ENCODE measurements at regions not wholly inside any gene's neighbourhood (a gene's known extent, or its start where the extent isn't known, plus 50 kb on each side); places are given as distances from the start of the nearest gene placed in this dataset.

DNA sequence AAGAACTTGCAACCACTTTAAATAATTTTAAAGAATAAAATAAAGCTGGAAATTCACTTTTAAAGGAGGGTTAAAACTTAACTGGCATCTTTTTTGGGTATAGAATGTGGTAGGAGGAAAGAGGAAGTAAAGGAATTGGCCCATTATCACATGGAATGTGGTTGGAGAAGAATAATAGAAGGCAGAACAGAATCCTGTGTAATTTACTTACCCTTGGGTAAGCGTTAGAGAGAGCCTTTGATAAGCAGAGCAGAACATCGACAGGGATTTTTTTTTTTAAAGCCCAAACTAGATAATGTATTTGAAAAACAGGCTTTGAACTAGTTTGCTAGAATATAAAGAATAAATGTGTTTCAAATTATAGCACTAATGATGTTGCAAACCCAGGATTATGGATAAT is 199.8 kb upstream of the KIAA1217 start:
- H3K27ac Mint-ChIP-seq (ENCODE audit: unreplicated experiment) = no peak overlapping the region
- no peak for DNase-seq

GRCh38 chr10:24009736-24010135 is 199.2 kb upstream of the KIAA1217 start:
- H3K4me1 Mint-ChIP-seq (ENCODE audit: low read depth, unreplicated experiment) = peaks cover 2% of the 10 kb centered on the region
- TF ChIP-seq, protein P1, sequence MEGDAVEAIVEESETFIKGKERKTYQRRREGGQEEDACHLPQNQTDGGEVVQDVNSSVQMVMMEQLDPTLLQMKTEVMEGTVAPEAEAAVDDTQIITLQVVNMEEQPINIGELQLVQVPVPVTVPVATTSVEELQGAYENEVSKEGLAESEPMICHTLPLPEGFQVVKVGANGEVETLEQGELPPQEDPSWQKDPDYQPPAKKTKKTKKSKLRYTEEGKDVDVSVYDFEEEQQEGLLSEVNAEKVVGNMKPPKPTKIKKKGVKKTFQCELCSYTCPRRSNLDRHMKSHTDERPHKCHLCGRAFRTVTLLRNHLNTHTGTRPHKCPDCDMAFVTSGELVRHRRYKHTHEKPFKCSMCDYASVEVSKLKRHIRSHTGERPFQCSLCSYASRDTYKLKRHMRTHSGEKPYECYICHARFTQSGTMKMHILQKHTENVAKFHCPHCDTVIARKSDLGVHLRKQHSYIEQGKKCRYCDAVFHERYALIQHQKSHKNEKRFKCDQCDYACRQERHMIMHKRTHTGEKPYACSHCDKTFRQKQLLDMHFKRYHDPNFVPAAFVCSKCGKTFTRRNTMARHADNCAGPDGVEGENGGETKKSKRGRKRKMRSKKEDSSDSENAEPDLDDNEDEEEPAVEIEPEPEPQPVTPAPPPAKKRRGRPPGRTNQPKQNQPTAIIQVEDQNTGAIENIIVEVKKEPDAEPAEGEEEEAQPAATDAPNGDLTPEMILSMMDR (IDR thresholded peaks at IDR 0.05; ENCODE audit: partially characterized antibody, unreplicated experiment) = no peak
- H3K27ac Mint-ChIP-seq (ENCODE audit: unreplicated experiment) = no peak overlapping the region
- H3K9me3 Mint-ChIP-seq (ENCODE audit: unreplicated experiment) = no peaks in the 10 kb centered on the region
- no peak for DNase-seq
- H3K4me3 Mint-ChIP-seq (ENCODE audit: unreplicated experiment) = no peak overlapping the region
- no peaks in the 10 kb centered on the region for H3K36me3 Mint-ChIP-seq (ENCODE audit: unreplicated experiment)
- no peaks in the 10 kb centered on the region for H3K27me3 Mint-ChIP-seq (ENCODE audit: unreplicated experiment)

More for the DNA sequence above, 199.8 kb upstream of the KIAA1217 start:
- Mint-ChIP-seq H3K4me3 (ENCODE audit: unreplicated experiment) (no peak overlapping the region), H3K9me3 (ENCODE audit: unreplicated experiment) (no peaks in the 10 kb centered on the region), H3K4me1 (ENCODE audit: low read depth, unreplicated experiment) (peaks cover 2% of the 10 kb centered on the region), H3K36me3 (ENCODE audit: unreplicated experiment) (no peaks in the 10 kb centered on the region), H3K27me3 (ENCODE audit: unreplicated experiment) (no peaks in the 10 kb centered on the region)
- TF ChIP-seq, protein P1 (IDR thresholded peaks at IDR 0.05; ENCODE audit: partially characterized antibody, unreplicated experiment) = no peak

- TF ChIP-seq, protein P1 (IDR thresholded peaks at IDR 0.05; ENCODE audit: partially characterized antibody, unreplicated experiment) = no peak
- peaks cover 2% of the 10 kb centered on the region for H3K4me1 Mint-ChIP-seq (ENCODE audit: low read depth, unreplicated experiment)
- H3K4me3 Mint-ChIP-seq (ENCODE audit: unreplicated experiment) = no peak overlapping the region
- DNase-seq = no peak
- H3K27me3 Mint-ChIP-seq (ENCODE audit: unreplicated experiment) = no peaks in the 10 kb centered on the region
- no peak overlapping the region for H3K27ac Mint-ChIP-seq (ENCODE audit: unreplicated experiment)
- no peaks in the 10 kb centered on the region for H3K36me3 Mint-ChIP-seq (ENCODE audit: unreplicated experiment)
- no peaks in the 10 kb centered on the region for H3K9me3 Mint-ChIP-seq (ENCODE audit: unreplicated experiment)
These were observed 198.4 kb upstream of the KIAA1217 start for GRCh38 chr10:24010436-24010970.

DNA sequence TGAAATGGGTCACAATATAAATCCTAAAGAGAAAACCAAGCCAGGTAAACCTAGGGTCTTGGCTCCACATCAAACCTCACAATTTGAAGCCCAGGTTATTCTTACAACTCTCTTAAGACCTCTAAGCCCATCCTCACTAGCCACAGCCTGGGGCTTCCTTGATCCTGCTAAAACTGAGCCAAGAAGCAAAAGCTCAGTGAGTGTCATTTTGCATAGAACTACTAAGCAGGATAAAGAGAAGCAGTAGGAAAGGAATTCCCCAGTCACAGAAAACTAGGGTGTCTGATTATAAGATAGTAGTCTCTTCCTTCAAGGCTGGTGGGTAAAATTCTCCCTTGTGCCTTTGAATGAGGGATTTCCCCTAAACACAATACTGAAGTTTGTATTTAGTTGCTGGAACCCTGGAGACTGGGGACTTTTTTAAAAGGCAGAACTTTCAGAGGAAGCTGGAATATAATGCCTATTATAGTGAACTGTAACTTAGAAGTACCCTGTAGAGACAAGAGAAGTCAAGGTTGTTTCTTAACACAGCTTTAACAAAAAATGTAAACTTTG is 196.6 kb upstream of the KIAA1217 start:
- H3K4me3 Mint-ChIP-seq (ENCODE audit: unreplicated experiment) = no peak overlapping the region
- no peak for DNase-seq
- H3K4me1 Mint-ChIP-seq (ENCODE audit: low read depth, unreplicated experiment) = peaks cover 2% of the 10 kb centered on the region
- H3K9me3 Mint-ChIP-seq (ENCODE audit: unreplicated experiment) = no peaks in the 10 kb centered on the region
- H3K36me3 Mint-ChIP-seq (ENCODE audit: unreplicated experiment) = no peaks in the 10 kb centered on the region
- H3K27me3 Mint-ChIP-seq (ENCODE audit: unreplicated experiment) = no peaks in the 10 kb centered on the region
- TF ChIP-seq, protein P1 (IDR thresholded peaks at IDR 0.05; ENCODE audit: partially characterized antibody, unreplicated experiment) = no peak
- H3K27ac Mint-ChIP-seq (ENCODE audit: unreplicated experiment) = no peak overlapping the region

- TF ChIP-seq, protein P1 (IDR thresholded peaks at IDR 0.05; ENCODE audit: partially characterized antibody, unreplicated experiment) = no peak
- no peak for DNase-seq
- H3K27ac Mint-ChIP-seq (ENCODE audit: unreplicated experiment) = no peak overlapping the region
These were observed 181.8 kb upstream of the KIAA1217 start for GRCh38 chr10:24027107-24027506.

More at GRCh38 chr10:24027107-24027506, 181.8 kb upstream of the KIAA1217 start:
- Mint-ChIP-seq H3K4me3 (ENCODE audit: unreplicated experiment) (no peak overlapping the region), H3K4me1 (ENCODE audit: low read depth, unreplicated experiment) (no peaks in the 10 kb centered on the region), H3K36me3 (ENCODE audit: unreplicated experiment) (no peaks in the 10 kb centered on the region), H3K9me3 (ENCODE audit: unreplicated experiment) (no peaks in the 10 kb centered on the region), H3K27me3 (ENCODE audit: unreplicated experiment) (no peaks in the 10 kb centered on the region)
